Hepatocyte (in vitro differentiated cells): ENCODE measurements at regions not wholly inside any gene's neighbourhood (a gene's known extent, or its start where the extent isn't known, plus 50 kb on each side); places are given as distances from the start of the nearest gene placed in this dataset.

ENCODE experiments used
- CTCF ChIP-seq: fragments of 200-600 bp; sonication (generic); IDR thresholded peaks from 2 replicates; pipeline ENCODE4 v1.5.1; 2016; ENCODE audit warnings: antibody characterized with exemption, mild to moderate bottlenecking; ENCODE audit not compliant: poor library complexity
- EZH2 ChIP-seq: fragments of 200-600 bp; sonication (generic); IDR thresholded peaks from 2 replicates; pipeline ENCODE4 v1.6.1; 2016; ENCODE audit warnings: antibody characterized with exemption, mild to moderate bottlenecking, borderline replicate concordance

GRCh38 chr11:26828288-26828687 lies 106.4 kb upstream of the SLC5A12 start:
- TF ChIP-seq CTCF: no peak
- no peak for TF ChIP-seq EZH2
